ENCODE measurements at regions not wholly inside any gene's neighbourhood (a gene's known extent, or its start where the extent isn't known, plus 50 kb on each side); places are given as distances from the start of the nearest gene placed in this dataset.
"Not testable (repeated sequence)": the region's sequence is repeated elsewhere in the genome, so short reads cannot be mapped to it uniquely, and the experiment has no call there.

DNA sequence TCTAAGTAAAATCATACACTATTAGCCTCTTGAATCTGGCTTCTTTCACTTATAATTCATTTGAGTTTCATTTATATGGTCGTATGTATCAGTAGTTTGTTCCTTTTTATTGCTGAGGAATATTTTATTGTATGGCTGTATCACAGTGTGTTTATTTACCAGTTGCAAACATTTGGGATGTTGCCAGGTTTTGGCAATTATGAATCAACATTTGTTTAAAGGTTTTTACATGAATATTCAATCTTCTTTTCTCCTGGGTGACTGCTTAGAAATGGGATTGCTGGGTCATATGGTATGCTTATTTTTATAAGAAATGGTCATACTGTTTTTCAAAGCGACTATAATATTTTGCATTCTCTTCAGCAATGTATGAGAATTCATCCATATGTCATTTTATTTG lies 107.9 kb downstream of the PMAIP1 start:
- DNase-seq: no peak

DNA sequence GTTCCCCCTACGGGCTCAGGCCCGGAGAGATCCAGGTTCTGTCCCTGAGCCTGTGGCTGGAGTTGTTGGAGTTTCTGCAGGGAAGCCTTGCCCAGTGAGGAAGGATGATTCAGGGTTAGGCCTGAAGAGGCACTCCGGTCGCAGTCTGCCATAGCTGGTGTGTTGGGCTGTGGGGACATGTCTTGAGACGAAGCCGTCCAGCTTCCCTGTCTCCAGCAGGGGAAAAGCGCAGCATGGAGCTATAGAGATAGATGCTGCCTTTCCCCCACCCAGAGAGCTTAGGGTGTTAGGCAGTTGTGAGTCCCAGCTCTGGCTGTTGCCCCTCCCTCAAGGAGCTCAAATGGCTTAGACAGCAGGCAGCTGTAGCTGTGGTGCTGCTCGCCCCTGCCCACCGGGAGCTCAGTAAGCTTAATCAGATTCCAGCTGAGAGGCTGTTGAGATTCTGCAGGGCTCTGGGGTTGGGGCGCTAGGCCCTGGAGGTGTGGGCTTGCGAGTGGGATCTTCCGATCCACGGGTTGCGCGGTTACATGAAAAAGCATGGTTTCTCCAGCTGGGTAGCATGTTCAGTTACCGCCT lies 103.9 kb downstream of the PMAIP1 start:
- no peak for DNase-seq

DNA sequence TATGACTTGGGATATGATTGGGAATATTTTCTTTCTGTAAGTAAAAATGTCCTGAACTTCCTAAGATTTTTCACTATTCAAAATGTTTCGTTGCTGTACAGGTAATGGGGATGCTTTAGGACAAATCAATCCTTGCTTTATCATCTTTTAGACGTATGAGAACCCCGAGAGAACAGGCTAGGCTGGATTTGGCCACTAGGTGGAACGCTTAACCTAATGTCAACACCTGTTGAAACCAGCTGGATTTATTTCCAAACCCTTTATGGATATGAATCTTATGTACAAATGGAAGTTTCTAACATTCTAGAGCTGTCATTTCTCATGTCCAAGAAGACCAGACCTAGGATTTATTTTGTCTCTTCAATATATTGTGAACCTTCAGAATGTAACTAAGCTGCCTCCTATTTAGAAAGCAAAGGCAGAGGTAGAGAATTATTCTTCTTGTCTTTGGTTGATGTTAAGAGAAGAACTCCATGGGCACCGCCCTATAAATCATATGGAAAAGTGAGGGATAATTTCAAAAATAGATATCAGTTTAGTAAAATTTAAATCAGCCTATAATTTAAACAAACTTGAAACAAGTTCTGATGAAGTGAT lies 96.7 kb downstream of the PMAIP1 start:
- DNase-seq: no peak

DNA sequence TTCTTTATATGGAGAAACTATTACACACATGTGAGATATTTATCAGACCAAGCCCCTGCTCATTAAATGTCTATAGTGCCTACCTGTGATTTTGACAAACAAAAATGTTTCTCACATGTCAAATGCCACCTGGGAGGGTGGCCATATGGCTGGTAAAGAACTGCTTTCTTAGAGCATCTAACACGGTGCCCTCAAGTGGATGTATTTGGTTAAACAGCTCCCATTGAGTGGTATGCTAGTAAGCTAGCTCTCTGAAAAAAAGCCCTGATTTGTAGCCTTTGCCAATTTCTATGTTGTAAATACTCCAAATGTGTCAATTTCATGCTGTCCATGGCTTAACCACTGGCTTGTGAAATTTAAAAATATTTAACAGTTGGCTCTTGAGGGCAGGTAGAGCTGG lies 94.6 kb downstream of the PMAIP1 start:
- no peak for DNase-seq

DNA sequence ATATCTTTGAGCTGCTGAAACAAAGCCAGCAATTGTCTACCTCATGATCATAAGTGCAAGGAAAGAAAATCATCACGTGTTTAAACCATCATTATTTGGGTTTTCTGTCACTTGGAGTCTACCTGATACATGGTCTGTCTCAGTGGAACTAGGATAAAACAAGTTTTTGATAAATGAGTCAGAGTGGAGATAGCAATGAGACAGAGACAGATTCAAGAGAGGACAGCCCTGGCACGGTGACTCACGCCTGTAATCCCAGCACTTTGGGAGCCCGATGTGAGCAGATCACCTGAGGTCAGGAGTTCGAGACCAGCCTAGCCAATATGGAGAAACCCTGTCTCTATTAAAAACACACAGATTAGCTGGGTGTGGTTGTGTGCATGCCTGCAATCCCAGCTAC lies 93.8 kb downstream of the PMAIP1 start:
- DNase-seq: no peak

DNA sequence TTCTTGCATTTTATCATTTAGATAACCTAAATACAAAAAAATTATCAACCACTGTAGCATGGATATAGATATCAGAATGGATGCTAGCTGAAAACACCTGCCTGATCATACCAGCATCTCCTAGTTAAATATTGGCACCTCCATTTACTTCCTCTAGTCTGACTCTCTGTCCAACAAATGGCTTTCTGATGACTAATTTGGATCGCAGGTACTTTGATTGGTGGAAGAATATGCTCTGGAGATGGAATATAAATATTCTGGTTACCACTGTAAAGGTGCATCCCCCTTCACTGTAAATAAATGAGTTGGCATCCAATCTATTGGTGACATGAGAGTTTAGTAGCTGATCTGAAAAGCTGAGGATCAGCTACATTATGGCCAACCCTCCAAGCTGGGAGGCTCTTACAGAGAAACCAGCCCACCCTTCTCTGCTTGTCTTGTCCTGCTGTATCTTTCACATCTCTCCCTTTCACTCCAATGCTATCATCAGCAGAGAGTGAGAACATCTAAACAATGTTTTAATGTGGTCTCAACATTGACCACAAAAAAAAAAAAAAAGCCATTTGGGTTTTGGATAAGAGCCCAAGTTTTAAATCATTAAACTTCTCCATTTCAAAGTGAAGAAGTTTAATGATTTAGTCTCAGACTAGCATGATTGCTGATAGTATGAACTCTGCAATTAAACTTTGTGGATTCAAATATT lies 90.5 kb downstream of the PMAIP1 start:
- no peak for DNase-seq

DNA sequence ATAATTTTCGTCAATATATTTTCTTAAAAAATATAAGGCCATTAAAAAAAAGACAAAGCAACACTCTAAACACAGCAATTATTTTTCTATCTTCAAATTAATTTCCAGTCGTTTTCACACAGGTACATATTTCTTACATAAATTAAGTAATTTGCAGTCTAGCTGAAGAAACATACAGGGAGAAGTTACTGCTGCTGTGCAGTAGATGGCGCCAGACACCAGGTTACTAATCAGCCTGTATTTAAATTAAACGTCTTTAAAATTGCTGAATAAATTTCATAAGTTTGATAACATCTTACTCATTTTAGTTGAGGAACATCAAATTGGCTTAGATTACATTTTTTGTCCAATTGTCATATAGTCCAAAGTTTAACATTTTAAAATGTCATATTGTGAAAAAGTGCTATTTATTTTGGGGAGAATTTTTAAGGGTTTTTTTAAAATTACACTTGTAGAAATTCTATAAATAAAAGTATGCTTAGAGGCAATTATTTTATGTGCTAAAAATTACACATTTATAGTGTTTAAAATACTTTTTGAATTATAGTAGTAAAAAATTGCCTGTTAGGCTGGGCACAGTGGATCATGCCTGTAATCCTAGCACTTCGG lies 88.4 kb downstream of the PMAIP1 start:
- no peak for DNase-seq

DNA sequence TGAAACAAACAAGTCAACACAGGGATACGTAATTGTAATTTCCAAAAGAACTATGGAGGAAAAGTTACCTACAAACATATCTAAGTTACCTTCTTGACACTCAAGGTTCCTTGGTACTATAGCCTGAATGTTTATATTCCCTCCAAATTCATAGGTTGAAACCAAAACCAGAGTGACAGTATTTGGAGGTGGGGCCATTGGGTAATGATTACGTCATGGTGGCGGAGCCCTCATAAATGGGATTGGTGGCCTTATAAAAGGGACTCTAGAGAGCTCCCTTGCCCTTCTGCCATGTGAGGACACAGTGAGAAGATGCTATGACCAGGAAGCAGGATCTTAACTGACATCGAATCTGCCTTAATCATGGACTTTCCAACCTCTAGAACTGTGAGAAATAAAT lies 87.3 kb downstream of the PMAIP1 start:
- DNase-seq: no peak

DNA sequence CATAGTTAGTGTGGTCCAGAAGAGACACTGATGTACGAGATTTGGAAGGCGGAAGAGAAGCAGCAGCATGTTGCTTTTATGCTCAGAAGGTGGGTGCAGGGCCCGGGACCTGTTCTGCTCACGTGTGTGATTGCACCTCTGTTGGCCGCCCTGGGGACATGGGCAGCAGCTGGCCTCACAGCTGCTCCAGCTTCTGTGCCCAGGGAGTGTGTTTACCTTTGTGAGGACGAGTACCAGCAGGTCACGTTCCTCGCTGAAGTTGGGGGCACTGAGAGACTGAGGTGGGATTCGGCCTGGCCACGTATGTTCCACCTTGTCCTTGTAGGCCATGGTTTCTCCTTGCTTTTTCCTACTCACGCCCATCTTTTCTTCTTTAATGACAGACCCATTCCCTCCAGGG lies 86.3 kb downstream of the PMAIP1 start:
- no peak for DNase-seq

DNA sequence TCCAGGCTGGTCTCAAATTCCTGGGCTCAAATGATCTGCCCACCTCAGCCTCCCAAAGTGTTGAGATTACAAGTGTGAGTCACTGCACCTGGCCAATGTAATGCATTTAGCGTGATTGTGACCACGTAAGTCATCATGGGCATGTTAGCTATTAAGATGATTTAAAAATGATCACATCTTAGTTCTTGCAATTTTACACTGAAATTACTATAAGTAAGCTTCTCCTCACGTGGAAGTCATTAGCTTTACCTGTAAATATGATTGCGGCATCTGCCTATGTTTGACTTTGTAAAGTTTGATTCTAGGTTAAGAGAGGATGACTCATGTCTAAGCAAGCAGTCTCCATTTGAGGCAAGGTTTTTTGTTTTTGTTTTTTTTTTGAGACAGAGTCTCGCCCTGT lies 85.5 kb downstream of the PMAIP1 start:
- no peak for DNase-seq

DNA sequence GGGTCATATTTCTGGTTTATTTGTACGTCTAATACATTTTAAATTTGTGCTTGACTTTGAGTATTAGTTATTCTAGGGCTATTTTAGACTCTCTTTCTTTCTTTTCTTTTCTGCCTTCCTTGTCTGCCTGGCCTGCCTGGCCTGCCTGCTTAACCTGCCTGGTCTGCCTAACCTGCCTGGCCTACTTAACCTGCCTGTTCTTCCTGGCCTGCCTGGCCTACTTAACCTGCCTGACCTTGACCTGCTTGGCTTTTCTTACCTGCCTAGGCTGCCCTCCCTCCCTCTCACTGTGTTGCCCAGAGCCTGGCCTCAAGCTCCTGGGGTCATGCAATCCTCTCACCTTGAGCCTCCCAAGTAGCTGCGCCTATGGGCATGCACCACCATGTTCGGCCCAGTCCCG lies 83.7 kb downstream of the PMAIP1 start:
- DNase-seq: no peak

DNA sequence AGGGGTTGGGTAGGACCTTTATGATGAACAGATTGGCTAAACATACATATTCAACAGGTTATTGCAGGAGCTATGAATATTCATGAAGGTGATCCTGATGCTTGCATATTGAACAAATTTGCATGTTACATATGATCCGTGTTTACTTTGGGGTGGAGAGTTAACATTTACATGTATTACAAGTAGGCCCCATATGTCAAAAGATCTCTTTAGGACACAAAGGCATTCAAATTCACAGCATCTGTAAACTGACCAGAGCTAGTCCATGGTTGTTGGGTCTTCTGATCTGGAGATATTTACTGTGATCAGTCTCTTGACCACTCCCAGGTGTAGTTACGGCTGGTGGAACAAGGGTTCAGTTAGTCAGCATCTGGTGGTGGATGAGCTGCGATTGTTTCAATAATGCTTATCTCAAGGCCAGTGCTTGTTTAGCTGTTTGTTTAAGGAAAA lies 80.4 kb downstream of the PMAIP1 start:
- no peak for DNase-seq

DNA sequence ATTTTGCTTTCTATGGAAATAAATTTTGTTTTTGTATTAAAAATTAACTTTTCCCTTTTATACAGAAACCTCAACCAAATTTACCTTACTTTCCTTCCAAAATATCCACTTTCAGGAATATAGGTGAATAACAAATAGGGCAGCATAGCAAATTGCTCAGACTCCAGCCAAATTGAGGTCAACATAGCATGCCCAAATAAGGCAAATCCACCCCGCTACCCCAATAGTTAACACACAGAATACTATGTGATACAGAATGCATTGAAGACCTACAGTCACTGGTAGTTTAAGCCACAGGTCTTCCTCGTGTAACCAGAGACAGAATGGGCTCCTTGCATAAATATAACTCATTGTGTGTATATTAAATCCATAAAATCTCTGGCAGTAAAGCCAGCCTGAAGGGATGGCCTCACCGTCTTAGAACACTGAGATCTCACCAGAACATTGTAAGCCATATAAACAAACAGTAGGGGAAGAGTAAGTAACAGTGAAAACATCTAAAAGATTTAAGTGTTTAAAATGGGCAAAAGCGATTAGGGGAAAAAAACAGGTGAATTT lies 72.2 kb downstream of the PMAIP1 start:
- DNase-seq: no peak

DNA sequence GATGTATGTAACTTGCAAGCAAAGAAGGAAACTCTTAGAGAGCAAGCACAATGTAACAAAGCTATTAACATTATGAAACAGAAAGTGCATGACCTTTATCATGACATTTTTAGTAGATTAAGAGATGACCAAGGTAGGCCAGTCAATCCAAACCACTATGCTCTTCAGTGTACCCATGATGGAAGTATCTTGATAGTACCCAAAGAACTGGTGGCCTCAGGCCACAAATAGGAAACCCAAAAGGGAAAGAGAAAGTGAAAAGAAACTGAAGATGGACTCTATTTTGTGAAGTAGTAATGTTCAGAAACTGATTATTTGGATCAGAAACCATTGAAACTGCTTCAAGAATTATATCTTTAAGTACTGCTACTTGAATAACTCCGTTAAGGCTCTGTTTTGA lies 71.3 kb downstream of the PMAIP1 start:
- not testable (repeated sequence) for DNase-seq

DNA sequence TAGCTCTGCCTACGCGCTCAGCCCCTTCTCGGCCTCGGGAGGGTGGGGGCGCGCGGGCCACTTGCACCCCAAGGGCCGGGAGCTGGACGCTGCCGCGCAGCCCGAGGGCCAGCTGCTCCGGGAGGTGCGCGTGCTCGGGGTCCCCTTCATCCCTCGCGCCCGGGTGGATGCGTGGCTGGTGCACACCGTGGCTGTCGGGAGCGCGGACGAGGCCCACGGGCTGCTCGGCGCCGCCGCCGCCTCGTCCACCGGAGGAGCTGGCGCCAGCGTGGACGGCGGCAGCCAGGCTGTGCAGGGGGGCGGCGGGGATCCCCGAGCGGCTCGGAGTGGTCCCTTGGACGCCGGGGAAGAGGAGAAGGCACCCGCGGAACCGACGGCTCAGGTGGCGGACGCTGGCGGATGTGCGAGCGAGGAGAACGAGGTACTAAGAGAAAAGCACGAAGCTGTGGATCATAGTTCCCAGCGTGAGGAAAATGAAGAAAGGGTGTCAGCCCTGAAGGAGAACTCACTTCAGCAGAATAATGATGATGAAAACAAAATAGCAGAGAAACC lies 69.8 kb downstream of the PMAIP1 start:
- peak; percentile 61 for DNase-seq

DNA sequence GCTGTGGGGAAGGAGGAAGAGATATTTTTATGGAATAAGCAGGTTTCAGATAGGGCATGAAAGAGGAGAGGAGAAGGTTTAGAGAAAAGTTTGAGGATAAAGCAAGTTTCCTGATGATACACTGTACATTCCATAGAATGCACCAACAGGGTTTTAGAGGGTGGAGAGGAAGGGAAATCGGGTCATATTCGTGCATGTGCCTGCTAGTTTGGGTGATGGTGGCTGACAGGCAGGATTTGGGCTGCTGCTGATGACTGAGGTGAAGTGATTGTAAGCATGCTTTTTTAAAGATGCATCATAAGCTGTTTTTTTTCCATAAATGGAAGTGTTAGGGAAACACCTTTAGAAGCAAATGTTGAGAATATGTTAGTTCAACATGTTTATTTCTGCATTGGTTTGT lies 68.8 kb downstream of the PMAIP1 start:
- no peak for DNase-seq

DNA sequence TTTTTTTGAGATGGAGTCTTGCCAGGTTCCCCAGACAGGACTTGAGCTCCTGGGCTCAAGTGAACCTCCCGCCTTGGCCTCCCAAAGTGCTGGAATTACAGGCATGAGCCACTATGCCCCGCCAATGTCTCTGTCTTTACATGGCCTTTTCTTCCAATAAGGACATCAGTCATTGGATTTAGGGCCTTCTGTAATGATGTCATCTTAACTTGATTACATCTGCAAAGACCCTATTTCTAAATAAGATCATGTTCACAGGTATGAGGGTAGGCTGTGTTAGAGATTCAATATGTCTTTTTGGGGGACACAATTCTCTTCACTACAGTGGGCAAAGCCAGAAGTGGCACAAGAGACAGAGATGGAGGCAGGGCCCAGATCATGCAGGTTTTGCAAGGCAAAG lies 68.1 kb downstream of the PMAIP1 start:
- DNase-seq: no peak

DNA sequence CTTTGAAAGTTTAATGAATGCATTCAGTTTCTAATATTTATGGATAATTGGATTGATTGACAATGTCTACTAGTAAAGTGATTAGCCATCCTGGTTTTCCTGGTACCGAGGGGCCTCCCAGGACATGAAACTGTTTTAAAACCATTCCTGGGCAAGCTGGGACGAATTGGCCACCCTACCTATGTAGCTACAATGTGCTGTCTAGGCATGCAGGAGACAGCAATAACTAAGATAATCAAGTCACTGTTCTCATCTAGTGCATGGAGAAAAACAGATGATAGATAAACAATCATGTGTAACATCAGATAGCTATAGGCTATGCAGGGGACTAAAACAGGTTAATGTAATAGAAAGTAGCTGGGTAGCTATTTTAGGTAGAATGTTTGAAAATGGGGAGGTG lies 67.1 kb downstream of the PMAIP1 start:
- DNase-seq: no peak

DNA sequence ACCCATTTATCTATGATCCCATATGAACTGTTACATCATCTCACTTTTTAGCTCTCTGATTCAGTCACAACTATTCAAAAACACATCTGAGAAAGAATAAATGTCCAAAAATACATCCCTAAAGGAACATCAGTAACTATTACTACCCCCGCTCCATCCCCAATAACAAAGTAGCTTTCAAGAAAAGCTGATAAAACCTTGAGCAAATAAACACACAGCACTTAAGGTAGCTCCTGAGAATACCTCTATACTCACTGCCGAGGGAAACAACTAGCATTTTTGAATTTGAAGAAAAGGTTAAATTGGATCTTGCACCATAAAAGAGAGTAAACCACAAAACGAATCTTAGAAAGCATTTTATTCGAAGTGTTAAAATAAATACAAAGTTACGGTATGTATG lies 63.4 kb downstream of the PMAIP1 start:
- no peak for DNase-seq

DNA sequence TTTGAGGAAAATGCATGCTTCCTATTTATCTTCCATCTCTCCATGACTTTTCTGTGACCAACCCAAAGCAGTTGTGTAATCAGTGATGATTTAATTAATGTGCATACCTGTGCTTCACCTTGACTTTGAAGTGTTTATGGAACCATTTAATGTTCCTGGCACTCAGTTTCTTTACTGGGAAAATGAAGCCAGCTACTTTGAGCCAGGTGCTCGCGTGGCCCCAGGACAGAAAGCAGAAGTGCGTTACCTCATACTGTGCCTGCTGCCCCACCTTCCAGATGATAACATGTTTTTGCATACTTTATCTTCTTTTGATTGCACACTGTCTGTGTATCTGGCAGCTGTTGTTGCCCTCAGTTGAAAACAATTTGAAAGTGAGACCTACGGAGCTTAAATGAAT lies 61.3 kb downstream of the PMAIP1 start:
- DNase-seq: no peak

DNA sequence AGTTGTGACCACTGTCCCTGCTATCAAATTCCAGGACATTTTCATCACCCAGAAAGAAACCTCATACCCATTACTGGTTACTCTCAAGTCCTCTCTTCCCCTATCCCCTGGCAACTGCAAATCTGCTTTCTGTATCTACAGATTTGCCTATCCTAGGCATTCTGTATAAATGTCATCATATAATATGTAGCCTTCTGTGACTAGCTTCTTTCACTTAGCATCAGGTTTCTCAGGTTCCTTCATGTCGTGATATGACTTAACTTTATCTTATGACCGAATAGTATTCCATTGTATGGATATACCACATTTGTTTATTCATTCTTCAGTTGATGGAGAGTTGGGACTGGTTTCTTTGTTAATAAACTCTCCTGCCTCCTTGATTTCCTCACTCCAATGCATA lies 60.5 kb downstream of the PMAIP1 start:
- no peak for DNase-seq

DNA sequence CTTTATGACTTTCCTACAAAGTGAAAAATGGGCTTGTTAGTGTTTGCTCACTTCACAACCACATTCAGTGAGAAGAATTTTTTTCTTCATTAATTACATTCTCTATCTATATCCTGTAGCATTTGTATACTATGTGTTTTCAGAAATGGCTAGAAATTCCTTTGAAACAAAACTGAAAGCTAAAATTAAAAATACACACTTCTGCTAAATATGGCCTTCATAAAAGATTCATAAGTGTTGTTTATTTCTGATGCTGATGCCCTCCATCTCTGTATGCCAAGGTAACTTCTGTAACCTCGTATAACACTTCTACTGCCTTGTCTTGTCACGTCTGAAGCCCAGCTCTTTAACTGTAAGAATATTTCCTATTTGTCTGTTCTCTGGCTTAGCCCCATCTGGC lies 59.8 kb downstream of the PMAIP1 start:
- DNase-seq: no peak

DNA sequence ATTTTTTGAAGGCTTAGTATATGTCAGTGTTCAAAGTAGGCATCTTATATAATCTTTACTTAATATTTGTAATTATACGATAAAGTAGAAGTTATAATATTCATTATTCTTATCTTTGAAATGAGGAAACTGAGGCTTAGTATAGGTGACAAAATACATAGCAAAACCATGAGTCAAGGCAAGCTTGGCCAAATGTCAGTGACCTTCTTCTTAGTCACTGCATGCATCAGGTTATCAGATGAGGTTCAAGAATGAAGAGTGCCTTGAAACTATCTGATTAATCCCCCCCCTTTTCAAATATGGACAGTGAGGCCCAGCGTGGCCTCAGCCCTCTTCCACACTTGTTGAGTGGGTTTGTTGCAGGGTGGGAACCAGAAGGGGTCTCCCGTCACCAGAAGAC lies 59.3 kb downstream of the PMAIP1 start:
- DNase-seq: no peak

DNA sequence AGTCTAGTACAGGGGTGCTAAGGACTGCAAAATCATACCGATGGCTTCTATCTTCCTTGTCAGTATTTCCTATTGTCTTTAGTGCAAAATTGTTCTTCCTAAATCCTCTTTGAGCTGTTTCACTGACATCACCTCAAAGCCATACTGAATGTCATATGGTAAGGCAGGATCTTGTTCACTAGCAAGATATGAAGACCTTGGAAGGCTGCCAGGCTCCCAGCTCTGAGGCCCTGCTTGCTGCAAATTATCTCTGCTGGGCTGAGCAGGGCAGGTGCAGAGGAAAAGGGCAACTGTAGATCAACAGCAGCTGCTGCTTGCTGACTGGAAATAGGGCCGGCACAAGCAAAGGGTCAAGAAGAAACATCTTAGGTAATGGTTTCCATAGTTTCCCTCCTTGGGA lies 58.2 kb downstream of the PMAIP1 start:
- DNase-seq: peak; percentile 55
